Stomach (tissue), 4 donors: ENCODE measurements at regions not wholly inside any gene's neighbourhood (a gene's known extent, or its start where the extent isn't known, plus 50 kb on each side); places are given as distances from the start of the nearest gene placed in this dataset.

Experiments
- EP300 ChIP-seq: sonication (generic); formaldehyde crosslinking; IDR thresholded peaks from one replicate; pipeline ENCODE4 v1.6.1; 2017; ENCODE audit warnings: antibody characterized with exemption
- POLR2A ChIP-seq, 4 donors: fragments of 450-650 bp; IDR thresholded peaks; one replicate each; pipeline ENCODE4 v1.6.1; 2016; ENCODE audit warnings: antibody characterized with exemption in 4 of 4, control low read depth in 2 of 4, mild to moderate bottlenecking in 1 of 4, moderate library complexity in 1 of 4
- POLR2AphosphoS5 ChIP-seq, 3 donors: sonication (generic); formaldehyde crosslinking; IDR thresholded peaks; one replicate each; pipeline ENCODE4 v1.6.1; 2016; ENCODE audit warnings: antibody characterized with exemption in 3 of 3
- TF ChIP-seq, protein P1 (sequence below), 7 experiments: fragments of 450-650 bp in 4 of 7; fragments of 200-600 bp in 3 of 7; sonication (generic) in 3 of 7; IDR thresholded peaks; one replicate each; pipeline ENCODE4 v1.5.1; 2016 to 2019; ENCODE audit warnings: antibody characterized with exemption in 7 of 7, control low read depth in 2 of 7, mild to moderate bottlenecking in 1 of 7

DNA sequence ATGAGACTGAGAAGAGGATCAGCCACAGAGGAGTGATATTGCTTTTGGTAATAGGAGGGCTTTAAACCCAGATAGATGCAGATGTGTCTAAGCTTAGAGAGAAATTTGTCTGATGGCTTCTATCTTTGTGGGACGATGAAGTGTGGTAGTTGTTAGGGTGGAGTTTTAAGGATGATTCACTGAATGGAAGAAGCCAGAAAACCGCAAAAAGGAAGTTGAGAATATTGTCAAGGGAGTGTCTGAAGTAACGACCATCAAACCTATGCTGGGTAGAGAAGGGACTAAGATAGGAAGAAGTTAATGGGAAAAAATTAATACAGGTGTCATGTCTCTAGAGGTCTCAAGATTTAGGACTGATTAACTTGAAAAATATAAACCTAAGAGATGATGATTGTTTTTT, 195.6 kb upstream of the MC4R start:
- TF ChIP-seq, protein P1, sequence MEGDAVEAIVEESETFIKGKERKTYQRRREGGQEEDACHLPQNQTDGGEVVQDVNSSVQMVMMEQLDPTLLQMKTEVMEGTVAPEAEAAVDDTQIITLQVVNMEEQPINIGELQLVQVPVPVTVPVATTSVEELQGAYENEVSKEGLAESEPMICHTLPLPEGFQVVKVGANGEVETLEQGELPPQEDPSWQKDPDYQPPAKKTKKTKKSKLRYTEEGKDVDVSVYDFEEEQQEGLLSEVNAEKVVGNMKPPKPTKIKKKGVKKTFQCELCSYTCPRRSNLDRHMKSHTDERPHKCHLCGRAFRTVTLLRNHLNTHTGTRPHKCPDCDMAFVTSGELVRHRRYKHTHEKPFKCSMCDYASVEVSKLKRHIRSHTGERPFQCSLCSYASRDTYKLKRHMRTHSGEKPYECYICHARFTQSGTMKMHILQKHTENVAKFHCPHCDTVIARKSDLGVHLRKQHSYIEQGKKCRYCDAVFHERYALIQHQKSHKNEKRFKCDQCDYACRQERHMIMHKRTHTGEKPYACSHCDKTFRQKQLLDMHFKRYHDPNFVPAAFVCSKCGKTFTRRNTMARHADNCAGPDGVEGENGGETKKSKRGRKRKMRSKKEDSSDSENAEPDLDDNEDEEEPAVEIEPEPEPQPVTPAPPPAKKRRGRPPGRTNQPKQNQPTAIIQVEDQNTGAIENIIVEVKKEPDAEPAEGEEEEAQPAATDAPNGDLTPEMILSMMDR (IDR thresholded peaks at IDR 0.05) = no peak
- TF ChIP-seq POLR2A (IDR thresholded peaks at IDR 0.05) = no peak
- TF ChIP-seq POLR2AphosphoS5 (IDR thresholded peaks at IDR 0.05) = no peak
- TF ChIP-seq EP300 = no peak
